Heart left ventricle (tissue), 13 donors: ENCODE measurements at regions not wholly inside any gene's neighbourhood (a gene's known extent, or its start where the extent isn't known, plus 50 kb on each side); places are given as distances from the start of the nearest gene placed in this dataset.

Experiments used
- CTCF ChIP-seq, 12 donors: fragments of 200-600 bp; sonication (generic) in 4 of 12; IDR thresholded peaks; one replicate each; pipeline versions ENCODE4 v1.5.0 to v1.8.0; 2018 to 2022; ENCODE audit warnings: antibody characterized with exemption in 12 of 12, mild to moderate bottlenecking in 5 of 12
- POLR2A ChIP-seq, 2 donors: fragments of 450-650 bp; IDR thresholded peaks; one replicate each; pipeline ENCODE4 v1.6.1; 2017; ENCODE audit warnings: antibody characterized with exemption in 2 of 2, mild to moderate bottlenecking in 2 of 2, moderate library complexity in 2 of 2
- donor health status: ischemic (EF 13 %, LVEDD 7.1; RV severe dilation, severe dysfunction).
- donor health status: DM: no; HTN: yes; CAD: no.
- donor health status: DM: no; HTN: no; CAD: no.
- donor health status: ischemic (EF 25% LVEDD 6.9; RV normal size, moderate dysfunction).
- donor health status: ischemic (EF 25% LVEDD 5.7; RV mildly dilated, moderate dysfunction).
- donor health status: ischemic (EF 35%, LVEDD 5.7; RV mildly dilated, moderate dysfunction).
- donor health status: nonischemic (EF 11% LVEDD 7.7; RV severe dilation, severe dysfunction).
- donor health status: DM: yes; HTN: yes; CAD: no.
- donor health status: PGD.
- donor health status: ischemic (EF 29% LVEDD 5.4; RV normal size, mild dysfunction).
- donor health status: nonischemic (EF 23%, LVEDD 6.1; RV moderate dilation, normal function).

GRCh38 chrX:5449323-5449722, 779.3 kb downstream of the NLGN4X start:
- TF ChIP-seq POLR2A (IDR thresholded peaks at IDR 0.05) (no peak), CTCF (IDR thresholded peaks at IDR 0.05) (no peak)
